Keratinocyte (primary cell): ENCODE measurements at regions not wholly inside any gene's neighbourhood (a gene's known extent, or its start where the extent isn't known, plus 50 kb on each side); places are given as distances from the start of the nearest gene placed in this dataset.

ENCODE experiments used
- DNase-seq: peaks from one replicate; pipeline ENCODE4 v3.0.0-alpha.2; 2011; ENCODE audit warnings: low read depth, missing footprints, low spot score
- FAIRE-seq: peaks from 2 replicates; lab custom pipeline; 2011; peaks lifted over from hg19 to GRCh38; lab: Jason Lieb, UNC
- H2AFZ ChIP-seq: 2 replicates; pipeline ENCODE4 v1.6.0; 2012; ENCODE audit warnings: low read length, control low read depth, inconsistent platforms; ENCODE audit not compliant: control insufficient read depth
- H3K27ac ChIP-seq: 2 replicates; pipeline ENCODE4 v1.5.1; 2011; ENCODE audit warnings: low read length; ENCODE audit not compliant: control insufficient read depth, insufficient read depth
- H3K27me3 ChIP-seq: 3 replicates; pipeline ENCODE4 v1.6.0; 2011; ENCODE audit warnings: low read length; ENCODE audit not compliant: control insufficient read depth, insufficient read depth; ENCODE audit errors: extremely low read depth
- H3K36me3 ChIP-seq, 2 experiments: 2 replicates in 1 of 2; 3 replicates in 1 of 2; pipeline ENCODE4 v1.5.1; 2011; ENCODE audit warnings: low read length in 2 of 2, mild to moderate bottlenecking in 1 of 2; ENCODE audit not compliant: control insufficient read depth in 2 of 2, insufficient read depth in 2 of 2; ENCODE audit errors: extremely low read depth in 1 of 2
- H3K4me1 ChIP-seq: 3 replicates; pipeline ENCODE4 v1.5.1; 2011; ENCODE audit warnings: low read length; ENCODE audit not compliant: control insufficient read depth, insufficient read depth; ENCODE audit errors: extremely low read depth
- H3K4me2 ChIP-seq: 3 replicates; pipeline ENCODE4 v1.6.0; 2011; ENCODE audit warnings: low read depth, low read length; ENCODE audit not compliant: control insufficient read depth, insufficient read depth; ENCODE audit errors: extremely low read depth
- H3K4me3 ChIP-seq, 3 experiments: fragments of 200-600 bp in 1 of 3; sonication (generic) in 1 of 3; 2 replicates in 2 of 3; 3 replicates in 1 of 3; pipeline ENCODE4 v1.5.1; 2011 to 2016; ENCODE audit warnings: low read length in 3 of 3, mild to moderate bottlenecking in 3 of 3, control low read depth in 2 of 3, inconsistent platforms in 1 of 3, low read depth in 1 of 3, mixed read lengths in 1 of 3, mixed run types in 1 of 3, moderate library complexity in 1 of 3; ENCODE audit not compliant: control insufficient read depth in 2 of 3, insufficient read depth in 2 of 3; ENCODE audit errors: extremely low read depth in 1 of 3
- H3K79me2 ChIP-seq: 2 replicates; pipeline ENCODE4 v1.6.0; 2012; ENCODE audit warnings: low read length; ENCODE audit not compliant: control insufficient read depth, insufficient read depth
- H3K9ac ChIP-seq: 3 replicates; pipeline ENCODE4 v1.6.0; 2011; ENCODE audit warnings: low read length; ENCODE audit not compliant: control insufficient read depth, insufficient read depth; ENCODE audit errors: extremely low read depth
- H3K9me1 ChIP-seq: 3 replicates; pipeline ENCODE4 v1.6.0; 2011; ENCODE audit warnings: low read length; ENCODE audit not compliant: control insufficient read depth, insufficient read depth; ENCODE audit errors: extremely low read depth
- H3K9me3 ChIP-seq: 2 replicates; pipeline ENCODE4 v1.5.1; 2012; ENCODE audit warnings: low read depth, low read length; ENCODE audit not compliant: control insufficient read depth
- H4K20me1 ChIP-seq: 3 replicates; pipeline ENCODE4 v1.6.0; 2011; ENCODE audit warnings: low read length; ENCODE audit not compliant: control insufficient read depth, insufficient read depth; ENCODE audit errors: extremely low read depth
- CTCF ChIP-seq, 3 experiments: IDR thresholded peaks in 1 of 3; conservative IDR thresholded peaks in 1 of 3; optimal IDR thresholded peaks in 1 of 3; 2 replicates in 2 of 3; 3 replicates in 1 of 3; pipeline versions ENCODE3 to v1.5.1; 2011; ENCODE audit warnings: low read length in 3 of 3, mild to moderate bottlenecking in 3 of 3, moderate library complexity in 2 of 3, control low read depth in 1 of 3, inconsistent platforms in 1 of 3; ENCODE audit not compliant: insufficient read depth in 2 of 3; ENCODE audit errors: extremely low read depth in 1 of 3
- EZH2 ChIP-seq: IDR thresholded peaks from one replicate; pipeline ENCODE4 v1.6.1; 2012; ENCODE audit warnings: inconsistent platforms, mild to moderate bottlenecking, low read length, moderate library complexity
- dilution Hi-C: fragments of 300-500 bp; cut with MboI; formaldehyde crosslinking; loops from one replicate; pipeline ENCODE4 v1.7.0; 2020; ENCODE audit warnings: low sequenced_read_pairs; ENCODE audit not compliant: extremely low pct_ligation_motif_present

- no peak for DNase-seq
- Histone ChIP-seq H2AFZ (no peak overlapping the region), H3K9me3 (no peaks in the 10 kb centered on the region), H3K9me1 (no peaks in the 10 kb centered on the region), H3K4me2 (no peak overlapping the region), H3K27me3 (no peaks in the 10 kb centered on the region), H3K4me1 (no peaks in the 10 kb centered on the region), H3K36me3 (no peaks in the 10 kb centered on the region), H3K4me3 (no peak overlapping the region), H3K79me2 (no peaks in the 10 kb centered on the region), H3K27ac (no peak overlapping the region), H4K20me1 (no peaks in the 10 kb centered on the region), H3K9ac (no peak overlapping the region)
- no peak for TF ChIP-seq CTCF (optimal IDR thresholded peaks at IDR 0.05 in 1 of 3, IDR thresholded peaks at IDR 0.05 in 1 of 3, conservative IDR thresholded peaks at IDR 0.05 in 1 of 3; ENCODE audit: extremely low read depth in 1 of 3, insufficient read depth in 2 of 3, low read length in 3 of 3)
- no peak for TF ChIP-seq EZH2
- no peak for FAIRE-seq
- dilution Hi-C loops = no loop called here
These were observed 53.4 kb upstream of the RALGAPA2 start for GRCh38 chr20:20765696-20766365.

- Histone ChIP-seq H3K9ac (no peak overlapping the region), H3K9me1 (no peaks in the 10 kb centered on the region), H3K36me3 (no peaks in the 10 kb centered on the region), H3K9me3 (no peaks in the 10 kb centered on the region), H4K20me1 (no peaks in the 10 kb centered on the region), H3K4me1 (no peaks in the 10 kb centered on the region), H2AFZ (no peak overlapping the region), H3K27ac (no peak overlapping the region), H3K27me3 (no peaks in the 10 kb centered on the region), H3K79me2 (no peaks in the 10 kb centered on the region), H3K4me3 (no peak overlapping the region), H3K4me2 (no peak overlapping the region)
- TF ChIP-seq EZH2 = no peak
- TF ChIP-seq CTCF (optimal IDR thresholded peaks at IDR 0.05 in 1 of 3, IDR thresholded peaks at IDR 0.05 in 1 of 3, conservative IDR thresholded peaks at IDR 0.05 in 1 of 3; ENCODE audit: extremely low read depth in 1 of 3, insufficient read depth in 2 of 3, low read length in 3 of 3) = no peak
- FAIRE-seq = no peak
- DNase-seq = no peak
- dilution Hi-C loops = no loop called here
These were observed 51.2 kb upstream of the RALGAPA2 start for GRCh38 chr20:20763650-20764049.
